Non-pigmented ciliary epithelial cell (primary cell): ENCODE measurements at regions not wholly inside any gene's neighbourhood (a gene's known extent, or its start where the extent isn't known, plus 50 kb on each side); places are given as distances from the start of the nearest gene placed in this dataset.
A peak's percentile ranks its signal among the peaks of the same experiment; 100 is the strongest.

ENCODE experiments used
- DNase-seq: peaks from one replicate; pipeline ENCODE4 v3.0.0-alpha.2; 2010; ENCODE audit warnings: low read depth

- no peak for DNase-seq
These were observed 511.8 kb downstream of the METTL15 start for GRCh38 chr11:28619846-28620540.

- no peak for DNase-seq
These were observed 510.2 kb downstream of the METTL15 start for GRCh38 chr11:28618416-28618815.

DNA sequence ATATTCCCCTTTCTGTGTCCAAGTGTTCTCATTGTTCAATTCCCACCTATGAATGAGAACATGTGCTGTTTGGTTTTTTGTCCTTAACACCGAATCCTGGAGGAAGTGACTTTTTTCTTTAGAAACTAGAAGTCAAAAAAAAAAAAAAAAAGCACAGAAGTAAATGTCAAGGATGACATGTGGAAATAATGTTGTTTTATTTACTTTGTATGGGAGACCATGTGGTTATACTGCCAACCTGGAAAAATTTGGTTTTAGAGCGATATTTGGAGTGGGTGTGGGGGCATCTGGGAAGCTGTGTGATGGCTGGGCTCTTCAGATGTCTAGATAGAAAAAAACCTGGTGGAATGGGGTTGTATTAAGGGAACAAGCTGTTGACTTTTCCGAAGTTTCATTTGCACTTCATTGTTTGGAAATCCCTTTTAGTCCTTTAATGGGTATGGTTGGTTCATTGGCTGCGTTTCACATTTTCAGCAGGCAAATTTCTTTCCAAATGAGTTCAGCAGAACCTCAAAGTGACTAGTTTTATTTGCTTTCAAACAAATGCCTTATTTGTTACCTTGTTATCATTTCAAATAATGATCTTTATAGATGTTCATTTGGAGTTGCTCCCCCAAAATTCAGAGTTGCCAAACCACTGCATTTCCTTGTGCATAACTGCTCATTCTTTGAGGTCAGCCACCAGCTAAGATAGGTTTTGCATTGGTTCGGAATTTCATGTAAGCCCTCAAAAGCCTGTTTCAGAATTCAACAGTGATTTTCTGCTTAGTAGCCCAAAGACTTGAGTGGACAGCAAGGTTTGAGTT lies 508.2 kb downstream of the METTL15 start:
- no peak for DNase-seq

DNA sequence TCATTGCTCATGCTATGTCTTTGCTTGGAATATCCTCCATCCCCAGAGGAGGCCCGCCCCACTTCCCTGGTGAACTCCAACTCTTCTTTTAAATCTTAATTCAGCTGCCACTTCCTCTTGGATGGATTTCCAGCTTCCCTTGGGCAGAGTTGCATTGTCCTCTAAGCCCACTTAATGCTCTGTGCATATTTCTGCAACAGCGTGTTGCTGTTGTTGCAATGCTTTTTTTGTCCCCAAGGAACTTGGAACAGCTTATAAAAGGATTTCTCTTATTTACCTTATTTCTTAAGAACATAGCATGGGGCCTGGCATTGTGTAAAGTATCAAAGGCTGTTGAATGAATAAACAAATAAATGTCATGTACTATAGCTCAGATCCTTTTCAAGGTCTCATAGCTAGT lies 507.4 kb downstream of the METTL15 start:
- DNase-seq: no peak

DNA sequence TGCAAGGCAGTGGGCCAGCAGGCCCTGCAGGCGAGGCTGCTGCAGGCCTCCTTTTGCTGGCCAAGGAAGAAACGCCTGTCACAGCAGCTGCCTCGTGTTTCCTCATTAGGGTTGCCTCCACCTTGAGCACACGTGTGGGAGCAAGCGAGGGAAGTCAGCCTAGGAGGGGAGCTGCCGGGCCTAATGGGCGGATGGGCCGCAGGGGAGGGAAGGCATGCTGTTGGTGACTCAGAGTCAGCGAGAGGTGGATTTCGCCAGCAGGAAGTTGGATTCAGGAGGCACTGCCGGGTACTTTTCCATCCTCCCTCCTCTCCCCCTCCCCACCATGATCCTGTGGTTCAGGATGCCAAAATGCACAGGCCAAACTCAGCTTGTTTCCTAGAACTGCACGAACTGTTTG lies 498.7 kb downstream of the METTL15 start:
- DNase-seq: no peak

- no peak for DNase-seq
These were observed 491.5 kb downstream of the METTL15 start for GRCh38 chr11:28599656-28600055.

DNA sequence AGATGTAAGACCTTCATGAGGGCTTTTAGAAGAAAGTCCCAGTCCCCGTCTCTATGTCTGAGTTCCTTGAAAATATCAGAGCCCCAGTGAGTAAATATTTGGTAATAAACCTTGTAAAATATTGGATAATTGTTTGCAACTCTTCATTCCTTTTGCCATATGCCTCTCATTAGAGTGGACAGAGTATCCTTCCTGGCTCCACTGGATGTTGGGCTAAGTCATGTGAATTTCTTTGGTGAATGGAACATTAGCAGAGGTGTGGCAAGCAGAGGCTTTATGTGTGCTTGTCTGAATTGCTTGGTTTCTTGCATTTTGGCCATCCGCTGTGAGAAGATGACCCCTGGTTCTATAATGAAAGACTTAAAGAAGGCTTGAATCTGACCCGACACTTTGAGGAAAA lies 490.3 kb downstream of the METTL15 start:
- DNase-seq: no peak

DNA sequence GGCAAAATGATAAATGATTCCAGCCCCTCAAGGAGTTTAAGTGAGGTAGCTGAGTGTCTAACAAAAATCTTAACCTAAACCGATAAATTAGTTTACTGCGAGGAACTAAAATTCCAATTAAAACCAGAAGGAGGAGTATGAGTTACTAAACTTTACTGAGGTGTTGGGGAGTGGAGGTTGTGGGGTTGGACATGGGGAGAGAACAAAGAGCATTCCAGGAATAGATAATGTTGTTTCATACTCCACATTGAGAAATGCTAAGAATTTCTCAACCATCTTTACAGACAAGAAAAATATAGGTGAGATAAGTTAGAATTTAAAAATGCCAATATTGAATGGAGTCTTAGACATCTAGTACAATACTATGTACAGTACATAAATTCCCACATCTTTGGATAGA lies 488.6 kb downstream of the METTL15 start:
- no peak for DNase-seq

- no peak for DNase-seq
These were observed 484.0 kb downstream of the METTL15 start for GRCh38 chr11:28592141-28592540.

GRCh38 chr11:28584992-28585391 lies 476.8 kb downstream of the METTL15 start:
- DNase-seq: peak; percentile 24

DNA sequence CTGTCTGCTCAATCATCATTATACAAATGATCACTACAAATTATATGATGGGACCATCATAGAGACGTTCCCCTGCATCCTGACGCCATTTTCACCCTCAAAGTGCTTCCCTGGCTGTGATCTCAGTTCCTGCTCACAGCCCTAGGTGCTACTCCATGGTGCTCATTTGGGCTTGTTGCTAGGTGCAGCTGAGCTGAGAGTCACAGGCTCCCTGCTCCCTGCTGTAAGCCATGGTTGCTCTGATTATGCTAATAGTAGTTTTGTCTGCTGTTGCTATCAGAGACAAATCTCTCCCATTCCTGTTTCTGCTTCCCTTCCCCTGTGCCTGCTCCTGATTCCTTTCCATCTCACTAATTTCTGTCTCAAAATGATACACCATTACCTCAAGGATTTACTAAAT lies 474.3 kb downstream of the METTL15 start:
- no peak for DNase-seq

- peak; percentile 61 for DNase-seq
These were observed 473.4 kb downstream of the METTL15 start for GRCh38 chr11:28581286-28582242.

DNA sequence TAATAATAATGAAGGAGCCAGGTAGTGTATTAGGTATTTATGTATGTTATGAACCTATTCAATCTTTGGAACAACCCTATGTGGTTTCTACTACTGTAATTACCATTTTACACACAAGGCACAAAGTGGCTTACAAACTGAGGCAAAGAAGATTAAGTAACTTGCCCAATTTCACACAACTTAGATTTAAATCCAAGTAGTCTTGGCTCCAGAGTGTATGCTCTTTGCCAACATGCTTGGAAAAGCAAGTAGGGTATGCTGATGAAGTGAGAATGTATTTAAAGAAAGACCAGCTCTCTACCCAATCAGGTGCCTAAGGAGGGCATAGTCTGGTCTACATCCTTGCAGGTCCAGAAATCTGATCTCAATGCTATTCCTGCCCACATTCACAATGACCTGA lies 463.2 kb downstream of the METTL15 start:
- no peak for DNase-seq

DNA sequence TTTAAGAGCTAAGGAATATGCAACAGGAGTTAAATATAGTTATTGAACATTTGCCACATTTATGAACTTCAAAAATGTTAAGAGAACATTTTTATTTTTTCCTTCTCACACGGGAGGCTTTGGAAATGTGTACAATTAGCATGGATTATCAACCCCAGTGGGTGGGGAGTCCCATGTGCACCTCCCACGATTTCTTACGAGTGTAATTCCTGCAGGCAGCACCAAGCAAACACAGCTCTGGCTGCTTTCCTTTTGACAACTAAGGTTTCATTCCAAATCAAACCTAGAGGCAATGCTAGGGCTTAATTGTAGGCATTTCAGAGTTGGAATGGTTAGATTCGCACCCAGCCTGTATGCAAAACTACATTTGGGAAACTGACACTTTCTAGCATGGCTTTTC lies 460.9 kb downstream of the METTL15 start:
- no peak for DNase-seq

GRCh38 chr11:28566339-28567089 lies 458.3 kb downstream of the METTL15 start:
- DNase-seq: peak; percentile 96

GRCh38 chr11:28559492-28559891 lies 451.3 kb downstream of the METTL15 start:
- DNase-seq: peak; percentile 24

GRCh38 chr11:28547321-28547741 lies 439.1 kb downstream of the METTL15 start:
- no peak for DNase-seq

DNA sequence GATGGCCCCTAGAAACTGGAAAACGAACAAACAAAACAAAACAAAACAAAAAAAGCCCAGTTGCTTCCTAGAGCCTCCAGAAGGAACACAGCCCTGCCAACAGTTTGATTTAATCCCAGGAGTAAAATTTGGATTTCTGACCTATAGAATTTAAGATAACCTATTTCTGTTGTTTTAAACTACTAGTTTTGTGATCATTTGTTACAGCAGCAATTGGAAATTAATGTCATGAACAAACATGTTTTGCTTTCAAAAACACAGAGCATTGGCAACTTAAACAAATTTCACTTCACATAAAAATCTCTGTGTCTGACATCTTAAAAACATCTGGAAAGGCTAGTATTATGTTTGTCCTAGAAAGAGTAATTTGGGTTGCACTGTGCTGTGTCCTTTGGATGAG lies 437.3 kb downstream of the METTL15 start:
- no peak for DNase-seq

- DNase-seq: no peak
These were observed 434.4 kb downstream of the METTL15 start for GRCh38 chr11:28542561-28542960.

GRCh38 chr11:28539239-28540030 lies 431.2 kb downstream of the METTL15 start:
- no peak for DNase-seq

DNA sequence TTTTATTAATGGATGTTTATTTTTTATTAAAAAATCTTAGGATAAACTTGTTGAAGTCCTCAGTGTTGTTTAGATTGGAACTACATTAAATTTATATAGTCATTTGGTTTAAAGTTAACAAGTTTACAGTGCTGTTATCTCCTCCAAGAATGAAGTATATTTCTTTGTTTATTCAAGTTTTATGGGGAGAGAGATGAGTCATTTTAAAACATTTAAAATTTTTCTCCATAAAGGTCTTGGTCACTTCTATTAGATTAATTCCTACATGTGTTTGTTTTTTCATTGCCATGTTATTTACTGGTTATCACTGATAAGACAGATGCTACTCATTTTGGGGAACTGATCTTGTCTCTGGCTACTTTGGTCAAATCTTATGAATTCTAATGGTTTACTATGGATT lies 429.6 kb downstream of the METTL15 start:
- DNase-seq: no peak
